IMR-90 (cell line): ENCODE measurements at regions not wholly inside any gene's neighbourhood (a gene's known extent, or its start where the extent isn't known, plus 50 kb on each side); places are given as distances from the start of the nearest gene placed in this dataset.
"Not testable (repeated sequence)": the region's sequence is repeated elsewhere in the genome, so short reads cannot be mapped to it uniquely, and the experiment has no call there.

Experiments
- CEBPB ChIP-seq: IDR thresholded peaks from 2 replicates; pipeline ENCODE4 v1.6.1; 2012; ENCODE audit warnings: low read depth, low read length, improper control_type of control experiment
- FOS ChIP-seq: fragments of 150-350 bp; IDR thresholded peaks from 2 replicates; pipeline ENCODE4 v1.6.1; 2016; ENCODE audit warnings: low read depth, low read length
- MXI1 ChIP-seq: IDR thresholded peaks from 2 replicates; pipeline ENCODE4 v1.6.1; 2012; ENCODE audit warnings: low read depth, mild to moderate bottlenecking, low read length, moderate library complexity, borderline replicate concordance
- POLR2A ChIP-seq: IDR thresholded peaks from 2 replicates; pipeline ENCODE4 v1.6.1; 2012; ENCODE audit warnings: mild to moderate bottlenecking, low read depth, low read length
- RFX5 ChIP-seq: IDR thresholded peaks from 2 replicates; pipeline ENCODE4 v1.8.0; 2012; ENCODE audit warnings: low read depth, mild to moderate bottlenecking, low read length, moderate library complexity
- TF ChIP-seq, protein P1 (sequence below): conservative IDR thresholded peaks from 2 replicates; pipeline ENCODE4 v1.5.1; 2012; ENCODE audit warnings: mild to moderate bottlenecking, low read depth, low read length, improper control_type of control experiment

DNA sequence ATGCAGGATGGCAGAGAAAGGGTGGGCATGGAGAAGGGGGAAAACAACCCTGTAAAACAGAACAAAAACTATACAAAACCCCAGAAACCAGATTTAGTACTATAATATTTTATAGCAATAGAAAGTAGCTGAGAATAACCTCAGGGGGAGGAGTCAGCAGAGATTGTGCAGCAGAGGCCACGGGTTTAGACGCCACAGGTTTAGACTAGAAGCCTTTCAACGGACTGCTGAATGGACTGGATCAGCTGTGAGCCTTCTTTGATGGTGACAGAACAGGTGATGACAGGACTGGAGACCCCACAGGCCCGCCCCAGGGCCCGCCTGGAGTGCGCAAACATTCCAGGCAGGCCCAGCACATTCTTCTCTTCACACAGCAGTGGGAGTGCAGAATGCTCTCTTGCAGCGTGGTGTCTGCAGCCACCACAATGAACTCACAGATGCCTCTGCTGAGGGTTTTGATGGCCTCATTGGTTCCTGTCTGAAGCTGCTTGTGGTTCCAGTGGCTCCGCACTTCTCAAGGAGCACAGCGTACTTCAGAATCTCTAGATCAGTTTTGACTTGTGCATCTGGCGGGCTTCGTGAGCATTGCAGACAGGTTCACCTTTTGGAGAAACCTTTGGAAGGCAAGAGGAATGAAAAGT, 65.6 kb downstream of the PPIAL4D start:
- TF ChIP-seq POLR2A, RFX5, CEBPB, MXI1, FOS: not testable (repeated sequence)
- TF ChIP-seq, protein P1, sequence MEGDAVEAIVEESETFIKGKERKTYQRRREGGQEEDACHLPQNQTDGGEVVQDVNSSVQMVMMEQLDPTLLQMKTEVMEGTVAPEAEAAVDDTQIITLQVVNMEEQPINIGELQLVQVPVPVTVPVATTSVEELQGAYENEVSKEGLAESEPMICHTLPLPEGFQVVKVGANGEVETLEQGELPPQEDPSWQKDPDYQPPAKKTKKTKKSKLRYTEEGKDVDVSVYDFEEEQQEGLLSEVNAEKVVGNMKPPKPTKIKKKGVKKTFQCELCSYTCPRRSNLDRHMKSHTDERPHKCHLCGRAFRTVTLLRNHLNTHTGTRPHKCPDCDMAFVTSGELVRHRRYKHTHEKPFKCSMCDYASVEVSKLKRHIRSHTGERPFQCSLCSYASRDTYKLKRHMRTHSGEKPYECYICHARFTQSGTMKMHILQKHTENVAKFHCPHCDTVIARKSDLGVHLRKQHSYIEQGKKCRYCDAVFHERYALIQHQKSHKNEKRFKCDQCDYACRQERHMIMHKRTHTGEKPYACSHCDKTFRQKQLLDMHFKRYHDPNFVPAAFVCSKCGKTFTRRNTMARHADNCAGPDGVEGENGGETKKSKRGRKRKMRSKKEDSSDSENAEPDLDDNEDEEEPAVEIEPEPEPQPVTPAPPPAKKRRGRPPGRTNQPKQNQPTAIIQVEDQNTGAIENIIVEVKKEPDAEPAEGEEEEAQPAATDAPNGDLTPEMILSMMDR, result not testable (repeated sequence)
